HG03060 (cell line): ENCODE measurements at regions not wholly inside any gene's neighbourhood (a gene's known extent, or its start where the extent isn't known, plus 50 kb on each side); places are given as distances from the start of the nearest gene placed in this dataset.
A peak's percentile ranks its signal among the peaks of the same experiment; 100 is the strongest.

Experiments
- ATAC-seq: cut with Tn5 transposase; IDR thresholded peaks from one replicate; pipeline ENCODE4 v1.9.1; 2021; ENCODE audit warnings: low read depth, moderate number of reproducible peaks; ENCODE audit not compliant: unreplicated experiment

DNA sequence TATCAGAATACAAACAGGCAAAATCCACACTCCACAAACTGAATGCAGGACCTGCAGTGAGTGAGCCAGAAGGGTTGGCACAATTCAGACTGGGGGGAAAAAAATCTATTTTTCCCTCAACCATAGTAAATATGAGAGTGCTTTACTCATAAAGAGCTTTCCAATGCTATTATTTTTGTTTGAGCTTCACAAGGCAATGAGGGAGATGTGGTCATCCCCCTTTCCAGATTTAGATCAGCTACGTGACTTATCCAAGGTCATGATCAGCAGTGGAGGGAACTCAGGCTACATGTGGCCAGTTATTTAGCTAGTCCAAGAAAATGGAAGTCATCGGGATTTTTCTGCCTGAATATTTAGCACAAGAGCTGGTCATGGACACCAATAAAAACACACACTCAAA lies 120.4 kb upstream of the KLF7 start:
- no peak for ATAC-seq

- no peak for ATAC-seq
Observed at GRCh38 chr2:207288628-207289027, 122.9 kb upstream of the KLF7 start.

DNA sequence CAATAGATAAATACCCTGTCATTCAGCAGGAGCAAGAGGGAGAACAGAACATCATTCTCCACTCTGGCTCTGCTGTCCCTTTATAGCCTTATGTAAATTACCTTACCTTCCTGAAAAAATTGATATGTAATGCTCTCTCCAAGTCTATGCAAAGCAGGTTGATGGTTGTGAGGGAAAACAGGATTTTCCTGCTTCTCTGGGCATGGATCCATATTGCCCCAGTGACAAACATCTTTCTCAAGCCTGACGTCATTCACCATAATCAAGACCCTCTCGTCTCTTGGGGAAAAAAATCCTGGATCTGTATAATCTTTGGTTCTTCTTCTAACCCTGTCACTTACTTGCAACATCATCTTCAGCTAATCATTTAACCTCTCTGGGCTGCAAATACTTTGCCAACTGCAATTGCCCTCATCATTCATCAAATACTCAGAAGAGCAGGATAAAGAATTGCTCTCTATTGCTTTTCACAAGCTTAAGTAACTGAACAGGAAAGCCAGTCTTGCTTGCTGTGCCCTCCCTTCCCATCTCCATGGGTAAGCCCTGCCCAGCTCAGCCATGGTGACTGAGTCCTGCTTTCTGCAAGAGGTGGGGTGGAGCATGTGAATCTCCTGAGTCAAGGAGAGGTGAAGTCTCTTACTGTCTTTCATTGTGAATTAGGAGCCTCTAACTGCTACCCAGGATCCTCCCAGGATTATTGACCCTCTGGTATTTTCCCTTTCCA lies 123.7 kb upstream of the KLF7 start:
- ATAC-seq: no peak

- no peak for ATAC-seq
Observed at GRCh38 chr2:207290833-207291624, 125.3 kb upstream of the KLF7 start.

DNA sequence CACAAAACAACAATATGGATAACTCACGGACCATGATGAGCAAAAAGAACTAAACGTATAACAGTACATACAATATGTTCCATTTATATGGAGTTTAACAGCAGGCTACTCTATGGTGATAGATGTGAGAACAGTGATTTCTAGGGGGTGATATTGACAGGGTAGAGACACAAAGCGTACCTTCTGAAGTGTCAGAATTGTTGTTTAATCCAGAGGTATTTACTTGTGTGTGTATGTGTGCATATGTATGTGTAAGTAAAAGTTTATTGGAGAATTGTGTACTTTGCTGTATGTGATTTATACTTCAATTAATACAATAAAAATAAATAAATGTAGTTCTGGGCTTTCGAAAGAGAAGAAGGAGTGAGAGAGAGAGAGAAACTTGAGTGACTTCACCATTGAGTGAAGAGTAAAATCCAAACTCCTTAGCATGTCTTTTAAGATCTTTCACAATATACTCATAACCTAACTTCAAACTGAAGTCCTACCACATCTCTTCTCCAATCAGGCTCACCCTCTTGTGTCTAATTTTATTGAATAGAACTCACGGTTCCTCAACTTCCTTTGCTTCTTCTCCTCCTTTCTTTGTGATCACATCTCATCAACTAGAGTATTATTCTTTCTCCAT lies 126.0 kb upstream of the KLF7 start:
- ATAC-seq: peak; percentile 38

DNA sequence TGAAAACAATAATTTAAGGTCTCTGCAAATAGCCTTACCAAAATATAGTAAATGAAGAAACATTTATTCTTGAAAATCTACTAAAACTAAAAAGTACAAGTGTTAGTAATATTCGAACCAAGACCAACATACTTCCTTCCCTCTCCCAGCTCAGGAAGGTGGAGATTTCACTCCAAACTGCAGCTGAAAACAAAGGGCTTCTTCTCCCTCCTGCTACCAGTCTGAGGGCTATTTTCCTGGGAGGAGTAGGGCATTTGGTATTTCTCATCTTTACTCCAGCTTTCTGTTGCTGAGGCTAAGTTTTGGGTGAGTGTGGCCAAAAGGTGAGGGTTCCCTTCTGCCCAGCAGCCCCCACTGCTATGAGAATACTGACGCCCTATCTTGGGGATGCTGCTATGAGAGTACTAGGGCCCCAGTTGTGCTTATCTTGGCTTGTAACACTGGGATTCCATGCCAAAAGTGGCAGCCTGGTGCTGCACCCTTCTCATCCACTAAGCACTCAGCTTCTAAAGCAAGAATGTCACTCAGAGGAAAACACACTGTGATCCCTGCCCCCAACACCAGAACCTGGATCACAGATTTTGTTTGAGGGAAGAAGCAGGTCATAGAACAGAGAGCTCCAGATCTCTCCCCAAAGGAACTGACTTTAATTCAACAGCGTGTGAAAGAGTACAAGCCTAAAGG lies 130.7 kb upstream of the KLF7 start:
- no peak for ATAC-seq

- no peak for ATAC-seq
Observed at GRCh38 chr2:207300817-207301216, 135.1 kb upstream of the KLF7 start.

DNA sequence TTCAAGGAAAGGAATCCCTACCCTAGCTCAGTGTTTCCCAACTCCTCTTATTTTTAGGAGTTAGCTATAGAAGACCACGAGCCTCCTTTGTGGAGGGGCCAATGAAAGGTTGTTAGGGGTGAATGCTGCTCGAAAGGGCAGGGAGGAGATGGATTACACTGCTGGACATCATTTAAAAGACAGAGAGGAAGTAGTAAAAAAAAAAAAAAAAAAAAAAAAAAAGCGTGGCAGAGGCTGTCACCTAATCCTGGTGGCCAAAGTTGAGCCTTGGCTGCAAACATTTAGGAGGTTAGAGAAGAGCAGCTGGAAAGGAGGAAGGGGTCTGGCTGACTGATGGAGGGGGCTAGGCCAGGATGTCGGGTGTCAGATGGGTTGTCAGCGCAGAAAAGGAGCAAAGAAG lies 139.0 kb upstream of the KLF7 start:
- ATAC-seq: no peak

GRCh38 chr2:207308519-207309224 lies 142.9 kb upstream of the KLF7 start:
- no peak for ATAC-seq

DNA sequence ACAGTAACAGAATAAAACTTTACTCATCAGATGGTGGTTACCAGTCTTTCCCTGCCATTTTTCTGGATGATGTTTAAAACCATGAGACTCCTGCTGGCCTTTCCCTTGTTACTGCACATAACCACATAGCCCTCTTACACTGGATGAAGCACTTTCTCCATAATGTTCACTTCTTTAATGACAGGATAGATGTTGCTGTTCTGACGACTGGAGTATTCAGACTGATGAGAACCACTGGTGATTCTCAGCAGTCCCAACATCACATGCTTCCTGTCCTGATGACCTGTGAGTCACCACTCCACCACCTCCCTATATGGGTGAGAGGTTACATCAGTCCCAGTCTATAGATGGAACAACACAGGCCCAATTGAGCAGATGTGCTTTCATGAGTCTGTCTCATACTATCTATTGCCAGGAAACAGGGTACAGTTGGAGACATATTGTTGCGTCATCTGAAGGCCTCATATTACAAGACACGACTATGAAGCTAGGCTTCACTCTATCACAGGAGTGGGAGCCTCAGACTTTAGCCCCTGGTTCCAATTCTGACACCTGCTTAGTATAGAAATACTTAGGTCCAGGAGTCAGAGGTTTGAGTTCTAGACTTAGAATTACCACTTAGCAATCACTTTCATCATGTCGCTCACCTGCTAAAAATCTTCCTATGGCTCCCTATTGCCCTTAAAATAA lies 145.7 kb upstream of the KLF7 start:
- peak; percentile 88 for ATAC-seq

DNA sequence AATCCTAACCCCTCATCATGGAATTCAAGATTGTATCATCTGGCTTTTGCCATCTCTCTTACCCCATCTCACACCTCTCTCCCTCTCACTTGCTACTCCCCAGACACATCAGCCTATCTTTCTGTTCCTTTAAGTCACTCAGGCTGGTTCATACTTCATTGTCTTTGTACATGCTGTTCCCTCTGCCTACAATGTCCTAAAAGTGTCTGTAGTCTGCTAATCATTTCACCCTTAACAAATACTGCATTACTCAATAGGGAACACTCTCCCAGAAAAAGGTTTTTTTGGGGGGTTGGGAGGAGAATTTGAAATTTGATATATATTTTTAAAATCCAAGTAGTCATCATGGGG lies 146.2 kb upstream of the KLF7 start:
- ATAC-seq: no peak

GRCh38 chr2:207313947-207314346 lies 148.2 kb upstream of the KLF7 start:
- no peak for ATAC-seq

GRCh38 chr2:207315131-207315530 lies 149.4 kb upstream of the KLF7 start:
- no peak for ATAC-seq

DNA sequence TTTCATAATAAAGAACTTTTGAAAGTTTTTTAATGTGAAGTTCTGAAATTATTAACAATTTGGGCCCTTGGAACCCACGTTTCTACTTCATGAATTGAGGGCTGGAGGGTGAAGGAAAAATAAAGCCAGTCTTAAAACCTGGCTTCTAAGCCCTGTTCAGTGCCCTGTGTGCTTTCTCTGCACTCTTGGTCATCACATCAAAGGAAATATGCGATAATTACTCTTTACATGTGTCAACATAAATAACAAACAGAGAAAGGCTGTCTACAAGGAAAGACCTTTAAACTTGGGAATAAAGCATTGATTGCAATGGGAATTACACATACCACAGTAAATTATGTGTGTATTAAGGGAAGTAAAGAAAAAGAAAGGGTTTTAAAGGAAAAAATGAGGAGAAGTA lies 150.7 kb upstream of the KLF7 start:
- ATAC-seq: no peak

DNA sequence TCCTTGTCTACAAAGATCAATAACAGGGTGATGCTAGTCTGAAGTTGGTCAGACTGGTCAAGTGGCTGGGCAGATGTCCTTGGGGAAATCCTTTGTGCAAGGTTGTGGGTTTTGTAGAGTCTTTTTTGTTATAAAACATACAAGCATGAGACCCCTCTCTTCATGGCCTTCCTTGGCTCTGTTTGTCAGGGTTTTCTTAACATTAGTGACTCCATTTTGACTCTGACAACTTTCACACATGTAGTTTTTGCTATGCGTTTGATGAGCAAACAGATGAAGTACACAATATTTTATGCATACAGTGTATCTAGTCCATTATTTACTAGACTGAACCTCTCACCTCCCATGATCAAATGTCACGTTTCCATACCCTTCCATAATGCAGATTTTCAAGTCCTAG lies 151.2 kb upstream of the KLF7 start:
- no peak for ATAC-seq

GRCh38 chr2:207317378-207317984 lies 151.7 kb upstream of the KLF7 start:
- no peak for ATAC-seq

- ATAC-seq: no peak
Observed at GRCh38 chr2:207318181-207318628, 152.5 kb upstream of the KLF7 start.

GRCh38 chr2:207319316-207319715 lies 153.6 kb upstream of the KLF7 start:
- ATAC-seq: no peak

- ATAC-seq: no peak
Observed at GRCh38 chr2:207320381-207321159, 154.8 kb upstream of the KLF7 start.
